Non-pigmented ciliary epithelial cell (primary cell): ENCODE measurements at regions not wholly inside any gene's neighbourhood (a gene's known extent, or its start where the extent isn't known, plus 50 kb on each side); places are given as distances from the start of the nearest gene placed in this dataset.
"Not testable (repeated sequence)": the region's sequence is repeated elsewhere in the genome, so short reads cannot be mapped to it uniquely, and the experiment has no call there.

Experiments used
- DNase-seq: peaks from one replicate; pipeline ENCODE4 v3.0.0-alpha.2; 2010; ENCODE audit warnings: low read depth

- DNase-seq, result no peak
Measured at GRCh38 chr12:83470749-83471148, 784.0 kb downstream of the TMTC2 start.

DNA sequence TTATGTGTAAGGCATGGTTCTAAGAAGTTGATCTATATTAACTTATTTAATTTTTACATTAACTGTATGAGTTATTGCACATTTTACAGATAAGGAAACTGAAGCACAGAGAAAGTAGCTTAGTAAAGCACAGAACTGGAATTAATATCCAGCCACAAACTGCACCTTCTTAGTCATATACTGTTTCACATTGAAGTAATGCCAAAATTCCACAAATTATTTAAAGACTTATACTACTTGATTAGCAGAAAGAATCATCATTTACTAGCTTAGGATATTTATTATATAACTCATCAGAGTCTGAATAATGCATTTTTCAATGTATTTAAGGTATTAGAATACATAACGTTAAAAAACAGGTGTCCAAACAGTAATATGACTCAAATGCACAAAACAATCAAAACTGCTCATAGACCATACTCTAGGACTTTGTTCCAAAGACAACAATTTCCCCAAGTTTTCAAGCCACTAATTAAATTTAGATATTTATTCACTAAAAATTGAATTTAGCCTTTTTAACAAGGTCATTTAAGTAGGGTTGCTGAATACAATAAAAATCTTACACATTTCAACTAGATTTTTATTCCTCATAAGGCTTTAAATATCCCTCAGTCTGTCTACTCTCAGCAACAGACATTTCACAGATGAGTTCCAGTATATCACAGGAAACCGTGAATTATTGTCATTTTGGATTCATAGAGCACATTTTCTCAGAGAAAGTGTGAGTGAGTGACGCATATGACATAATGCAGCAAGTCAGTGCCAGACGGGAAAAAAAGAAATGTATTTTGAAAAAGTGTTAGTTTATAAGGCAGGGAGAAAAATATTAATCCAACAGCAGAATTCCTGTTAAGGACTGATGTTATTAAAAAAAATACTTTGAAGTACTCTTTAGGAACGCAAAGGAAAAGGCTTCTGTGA is 782.5 kb downstream of the TMTC2 start:
- DNase-seq, result no peak

DNA sequence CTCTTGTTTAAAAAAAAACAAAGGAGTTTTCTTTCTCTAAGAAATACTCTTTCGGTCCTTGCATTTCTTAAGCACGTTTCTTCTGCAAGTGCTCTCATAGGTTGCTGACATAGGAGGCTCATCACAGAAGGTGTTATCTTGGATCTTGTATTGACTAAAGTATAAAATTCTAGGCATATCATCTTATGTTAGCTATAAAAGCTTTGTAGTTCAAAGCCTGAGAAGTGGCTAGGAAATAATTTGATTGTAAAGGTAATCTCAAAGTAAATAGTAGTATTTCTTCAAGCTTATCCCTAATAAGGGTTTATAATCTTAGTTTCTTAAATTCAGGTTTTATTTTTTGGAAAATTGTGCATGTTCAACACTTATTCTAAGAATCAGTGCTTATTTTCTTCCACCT is 778.9 kb downstream of the TMTC2 start:
- DNase-seq, result no peak

DNA sequence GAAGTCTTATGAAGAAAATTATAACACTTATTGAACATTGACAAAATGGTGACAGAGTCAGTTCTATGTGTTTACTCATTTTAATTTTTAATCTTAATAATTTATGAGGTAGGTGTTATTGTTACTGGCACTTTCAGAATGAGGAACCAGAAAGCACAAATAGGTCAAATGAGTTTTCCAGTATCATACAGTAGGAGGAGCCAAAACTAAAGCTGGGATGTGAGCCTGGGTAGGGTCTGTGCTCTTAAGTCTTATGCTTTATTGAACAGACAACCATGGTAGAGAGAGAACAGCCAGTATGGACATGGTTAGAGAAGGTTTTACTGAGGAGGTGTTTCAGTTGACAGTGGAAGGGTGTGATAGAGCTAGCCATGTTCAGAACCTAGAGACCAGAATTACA is 775.7 kb downstream of the TMTC2 start:
- no peak for DNase-seq

- no peak for DNase-seq
Measured at GRCh38 chr12:83461336-83461935, 774.7 kb downstream of the TMTC2 start.

- no peak for DNase-seq
Measured at GRCh38 chr12:83451189-83451588, 764.5 kb downstream of the TMTC2 start.

- no peak for DNase-seq
Measured at GRCh38 chr12:83434600-83434999, 747.9 kb downstream of the TMTC2 start.

DNA sequence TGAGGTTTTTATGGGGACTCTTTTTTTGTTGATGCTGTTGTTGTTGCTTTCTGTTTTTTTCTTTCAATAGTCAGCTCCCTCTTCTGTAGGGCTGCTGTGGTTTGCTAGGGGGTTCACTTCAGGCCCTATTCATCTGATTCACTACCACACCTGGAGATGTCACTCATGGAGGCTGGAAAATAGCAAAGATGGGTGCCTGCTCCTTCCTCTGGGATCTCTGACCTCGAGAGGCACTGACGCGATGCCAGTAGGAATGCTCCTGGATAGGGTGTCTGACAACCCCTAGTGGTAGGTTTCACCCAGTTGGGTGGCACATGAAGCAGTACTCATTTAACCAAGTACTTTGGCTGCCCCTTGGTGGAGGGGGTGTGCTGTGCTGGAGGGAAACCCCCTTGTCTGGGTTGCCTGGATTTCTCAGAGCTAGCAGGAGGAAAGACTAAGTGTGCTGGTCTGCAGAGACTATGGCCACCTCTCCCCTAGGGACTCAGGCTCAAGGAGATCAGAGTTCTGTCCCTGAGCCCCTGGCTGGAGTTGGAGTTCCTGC is 745.5 kb downstream of the TMTC2 start:
- DNase-seq, result no peak

- not testable (repeated sequence) for DNase-seq
Measured at GRCh38 chr12:83427586-83428136, 741.0 kb downstream of the TMTC2 start.

GRCh38 chr12:83414981-83415380 is 728.3 kb downstream of the TMTC2 start:
- DNase-seq, result no peak

DNA sequence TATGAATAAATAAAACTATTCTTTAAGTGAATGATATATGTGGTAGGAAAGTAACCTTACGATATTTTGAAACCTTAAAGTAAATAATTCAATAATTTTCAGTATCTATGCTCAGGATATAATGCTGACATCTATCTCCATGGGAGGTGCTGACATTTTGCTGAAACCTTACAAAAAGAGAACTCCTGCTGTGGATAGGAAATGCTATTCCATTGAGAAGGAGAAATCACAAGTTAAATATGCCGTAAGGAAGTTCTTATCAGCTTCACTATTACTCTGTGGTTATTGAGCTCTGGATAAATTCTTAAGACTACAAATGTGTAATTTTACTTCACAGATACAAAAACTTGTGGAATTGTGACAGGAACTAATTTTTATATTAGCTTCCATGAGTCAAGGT is 722.1 kb downstream of the TMTC2 start:
- peak; percentile 14 for DNase-seq

DNA sequence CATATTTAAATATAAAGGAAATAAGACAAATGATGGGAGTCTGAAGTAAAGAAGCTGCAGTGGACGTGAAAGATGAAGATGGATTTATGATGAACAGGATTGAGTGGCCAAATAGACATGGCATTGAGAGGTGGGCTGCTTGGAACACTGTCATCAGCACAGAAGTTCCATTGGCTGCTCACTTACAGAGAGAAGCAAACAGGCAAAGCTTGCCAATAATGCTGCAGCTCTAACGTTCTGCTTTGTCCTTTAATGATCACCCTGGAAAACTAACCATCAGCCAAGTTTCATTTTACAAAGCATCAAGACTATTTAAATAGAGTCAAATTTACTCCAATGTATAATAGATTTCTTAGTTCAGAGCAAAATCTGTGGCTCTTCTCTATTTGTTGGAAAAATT is 721.4 kb downstream of the TMTC2 start:
- DNase-seq, result no peak

- DNase-seq, result no peak
Measured at GRCh38 chr12:83404521-83404920, 717.8 kb downstream of the TMTC2 start.

DNA sequence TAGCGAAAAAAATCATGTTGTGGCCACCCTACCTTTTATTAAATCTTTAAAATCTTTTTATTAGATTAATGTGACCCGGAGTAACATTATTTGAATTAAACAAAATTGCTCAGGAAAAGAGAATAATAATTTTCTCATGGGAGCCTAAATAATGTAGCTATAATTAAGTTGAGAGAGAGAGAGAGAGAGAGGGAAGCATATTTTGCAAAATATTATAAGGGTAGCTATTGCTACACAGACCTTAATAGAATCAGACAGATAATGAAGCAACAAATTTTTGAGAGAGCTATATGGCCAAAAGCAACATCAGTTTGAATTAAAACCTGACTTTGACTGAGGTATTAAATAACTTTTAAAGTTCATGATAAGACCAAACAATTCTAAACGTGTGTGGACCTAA is 703.5 kb downstream of the TMTC2 start:
- DNase-seq, result no peak

DNA sequence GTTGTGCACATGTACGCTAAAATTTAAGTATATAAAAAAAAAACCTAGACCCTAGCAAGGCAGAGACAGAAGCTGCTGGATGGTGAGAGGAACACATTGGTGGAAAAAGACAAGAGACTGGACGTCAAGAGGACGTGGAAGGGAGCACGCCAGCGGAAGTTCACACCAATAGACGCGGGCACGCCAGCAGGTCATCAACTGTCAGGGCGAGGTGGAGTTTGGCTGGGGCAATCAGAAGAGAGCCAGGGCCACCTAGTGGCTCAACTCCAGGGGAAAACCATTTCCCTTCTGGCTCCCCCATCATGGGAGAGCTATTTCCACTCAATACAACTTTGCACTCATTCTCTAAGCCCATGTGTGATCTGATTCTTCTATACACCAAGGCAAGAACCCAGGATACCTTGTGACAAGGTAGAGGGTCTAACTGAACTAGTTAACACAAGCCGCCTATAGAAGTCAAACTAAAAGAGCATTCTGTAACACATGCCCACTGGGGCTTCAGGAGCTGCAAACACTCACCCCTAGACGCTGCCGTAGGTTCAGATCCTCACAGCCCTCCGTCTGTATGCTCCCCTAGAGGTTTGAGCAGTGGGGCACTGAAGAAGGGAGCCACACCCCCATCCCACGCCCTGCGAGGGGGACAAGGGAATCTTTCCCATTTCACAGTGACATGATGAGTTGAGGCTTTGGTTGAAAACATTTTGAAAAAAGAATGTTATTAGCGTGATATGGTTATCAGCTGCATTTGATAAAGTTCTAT is 702.7 kb downstream of the TMTC2 start:
- no peak for DNase-seq

GRCh38 chr12:83388551-83388950 is 701.8 kb downstream of the TMTC2 start:
- DNase-seq, result no peak

- DNase-seq, result no peak
Measured at GRCh38 chr12:83386527-83387264, 700.0 kb downstream of the TMTC2 start.

DNA sequence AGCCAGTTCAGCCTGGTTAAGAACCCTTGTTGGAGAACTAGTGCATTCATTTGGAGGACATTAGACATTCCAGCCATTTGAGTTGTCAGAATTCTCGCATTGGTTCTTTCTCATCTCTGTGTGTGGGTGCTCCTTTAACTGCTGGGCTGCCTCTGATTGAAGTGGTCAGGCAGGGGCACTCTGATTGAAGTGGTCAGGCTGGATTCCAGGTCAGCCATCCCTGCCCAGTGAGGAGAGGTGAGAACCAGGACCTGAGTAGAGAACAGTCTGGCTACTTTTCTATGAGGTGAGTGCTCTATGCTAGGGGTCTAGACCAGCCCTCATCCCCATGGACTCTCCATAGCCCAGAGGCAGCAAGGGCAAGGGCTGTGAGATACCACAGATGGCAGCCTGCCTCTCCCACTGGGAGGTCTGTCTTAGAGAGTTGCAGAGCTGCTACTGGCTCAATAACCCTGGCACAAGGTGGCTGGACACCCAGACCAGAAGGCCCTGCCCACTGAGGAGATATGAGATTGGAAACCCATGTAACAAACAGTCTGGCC is 691.6 kb downstream of the TMTC2 start:
- DNase-seq, result no peak

DNA sequence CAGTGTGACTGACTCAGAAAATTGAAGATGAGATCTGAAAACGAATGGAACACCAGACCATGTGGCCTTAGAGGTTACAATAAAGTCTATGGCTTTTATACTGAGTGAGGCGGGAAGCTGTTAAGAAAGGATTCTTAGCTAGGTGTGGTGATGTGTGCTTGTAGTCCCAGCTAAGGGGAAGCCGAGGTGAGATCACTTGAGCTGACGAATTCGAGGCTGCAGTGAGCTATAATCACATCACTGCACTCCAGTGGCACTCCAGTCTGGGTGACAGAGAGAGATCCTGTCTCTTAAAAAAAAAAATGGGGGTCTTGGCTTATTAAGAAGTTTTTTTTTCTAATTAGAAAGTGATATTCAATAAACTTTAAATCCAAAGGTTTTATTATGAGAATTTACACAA is 678.6 kb downstream of the TMTC2 start:
- no peak for DNase-seq

- no peak for DNase-seq
Measured at GRCh38 chr12:83361475-83361874, 674.8 kb downstream of the TMTC2 start.

DNA sequence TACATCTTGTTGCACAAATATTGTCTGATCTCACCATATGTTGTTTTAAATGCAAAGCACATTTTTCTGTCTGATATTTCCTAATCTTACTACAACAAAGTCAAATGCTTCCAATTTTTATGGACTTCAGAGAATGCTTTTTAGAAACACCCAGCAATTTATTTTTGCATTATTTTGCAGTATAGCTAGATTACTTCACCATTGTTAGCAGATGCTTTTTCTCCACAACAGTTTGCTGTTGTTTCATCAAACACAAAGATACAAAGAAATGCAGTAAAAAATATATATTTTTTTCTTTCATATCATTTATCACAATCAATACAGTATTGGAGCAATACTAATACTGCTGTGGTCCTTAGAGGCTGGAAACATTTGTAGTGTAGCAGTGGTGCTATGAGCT is 674.4 kb downstream of the TMTC2 start:
- no peak for DNase-seq
